HT1080 (cell line): ENCODE measurements at regions not wholly inside any gene's neighbourhood (a gene's known extent, or its start where the extent isn't known, plus 50 kb on each side); places are given as distances from the start of the nearest gene placed in this dataset.

Experiments
- DNase-seq: peaks from one replicate; pipeline ENCODE4 v3.0.0-alpha.2; 2015; ENCODE audit warnings: low read depth

- DNase-seq = no peak
Observed at GRCh38 chr7:25770670-25771069, 381.3 kb upstream of the NFE2L3 start.

GRCh38 chr7:25771491-25771890 lies 380.5 kb upstream of the NFE2L3 start:
- no peak for DNase-seq

- no peak for DNase-seq
Observed at GRCh38 chr7:25772802-25773201, 379.2 kb upstream of the NFE2L3 start.

- DNase-seq = no peak
Observed at GRCh38 chr7:25774675-25775074, 377.3 kb upstream of the NFE2L3 start.

GRCh38 chr7:25775570-25775969 lies 376.4 kb upstream of the NFE2L3 start:
- no peak for DNase-seq

- DNase-seq = no peak
Observed at GRCh38 chr7:25775999-25776743, 375.8 kb upstream of the NFE2L3 start.

GRCh38 chr7:25776744-25777123 lies 375.3 kb upstream of the NFE2L3 start:
- DNase-seq = no peak

GRCh38 chr7:25777969-25778708 lies 373.9 kb upstream of the NFE2L3 start:
- DNase-seq = no peak

GRCh38 chr7:25779002-25779546 lies 372.9 kb upstream of the NFE2L3 start:
- no peak for DNase-seq

GRCh38 chr7:25780904-25781303 lies 371.1 kb upstream of the NFE2L3 start:
- no peak for DNase-seq

- DNase-seq = no peak
Observed at GRCh38 chr7:25781704-25782103, 370.3 kb upstream of the NFE2L3 start.

- no peak for DNase-seq
Observed at GRCh38 chr7:25786936-25787335, 365.1 kb upstream of the NFE2L3 start.

- no peak for DNase-seq
Observed at GRCh38 chr7:25787336-25787735, 364.7 kb upstream of the NFE2L3 start.

GRCh38 chr7:25788371-25788770 lies 363.6 kb upstream of the NFE2L3 start:
- DNase-seq = no peak

- DNase-seq = no peak
Observed at GRCh38 chr7:25788961-25789620, 362.9 kb upstream of the NFE2L3 start.

- no peak for DNase-seq
Observed at GRCh38 chr7:25789701-25790640, 362.0 kb upstream of the NFE2L3 start.

GRCh38 chr7:25790963-25791362 lies 361.0 kb upstream of the NFE2L3 start:
- no peak for DNase-seq

GRCh38 chr7:25792586-25792985 lies 359.4 kb upstream of the NFE2L3 start:
- no peak for DNase-seq

GRCh38 chr7:25795824-25796235 lies 356.2 kb upstream of the NFE2L3 start:
- no peak for DNase-seq

GRCh38 chr7:25798344-25798743 lies 353.7 kb upstream of the NFE2L3 start:
- DNase-seq = no peak

GRCh38 chr7:25801214-25801613 lies 350.8 kb upstream of the NFE2L3 start:
- DNase-seq = no peak
